HG02981 (cell line): ENCODE measurements at regions not wholly inside any gene's neighbourhood (a gene's known extent, or its start where the extent isn't known, plus 50 kb on each side); places are given as distances from the start of the nearest gene placed in this dataset.

ENCODE experiments used
- ATAC-seq: cut with Tn5 transposase; IDR thresholded peaks from one replicate; pipeline ENCODE4 v1.9.1; 2021; ENCODE audit warnings: mild to moderate bottlenecking, moderate library complexity; ENCODE audit not compliant: unreplicated experiment

- ATAC-seq: no peak
Measured at GRCh38 chr9:28163619-28164018, 590.3 kb upstream of the C9orf72 start.

GRCh38 chr9:28166179-28166578, 592.9 kb upstream of the C9orf72 start:
- no peak for ATAC-seq

- no peak for ATAC-seq
Measured at GRCh38 chr9:28177142-28177541, 603.9 kb upstream of the C9orf72 start.

- ATAC-seq: no peak
Measured at GRCh38 chr9:28177925-28178324, 604.6 kb upstream of the C9orf72 start.

GRCh38 chr9:28179893-28180292, 606.6 kb upstream of the C9orf72 start:
- no peak for ATAC-seq

GRCh38 chr9:28190981-28191380, 617.7 kb upstream of the C9orf72 start:
- ATAC-seq: no peak

GRCh38 chr9:28197653-28198052, 624.4 kb upstream of the C9orf72 start:
- ATAC-seq: no peak

GRCh38 chr9:28203036-28203435, 629.8 kb upstream of the C9orf72 start:
- ATAC-seq: no peak

- ATAC-seq: no peak
Measured at GRCh38 chr9:28206280-28206679, 633.0 kb upstream of the C9orf72 start.

GRCh38 chr9:28207657-28208056, 634.4 kb upstream of the C9orf72 start:
- no peak for ATAC-seq

- ATAC-seq: no peak
Measured at GRCh38 chr9:28209130-28209529, 635.8 kb upstream of the C9orf72 start.

- ATAC-seq: no peak
Measured at GRCh38 chr9:28212979-28213378, 639.7 kb upstream of the C9orf72 start.

- ATAC-seq: no peak
Measured at GRCh38 chr9:28215536-28216299, 642.4 kb upstream of the C9orf72 start.

- no peak for ATAC-seq
Measured at GRCh38 chr9:28232686-28233085, 659.4 kb upstream of the C9orf72 start.

GRCh38 chr9:28234133-28234893, 661.0 kb upstream of the C9orf72 start:
- ATAC-seq: no peak

- ATAC-seq: no peak
Measured at GRCh38 chr9:28234894-28235277, 661.6 kb upstream of the C9orf72 start.

GRCh38 chr9:28249424-28249823, 676.1 kb upstream of the C9orf72 start:
- ATAC-seq: no peak

GRCh38 chr9:28255174-28255573, 681.9 kb upstream of the C9orf72 start:
- no peak for ATAC-seq

- ATAC-seq: no peak
Measured at GRCh38 chr9:28260330-28260729, 687.0 kb upstream of the C9orf72 start.

- no peak for ATAC-seq
Measured at GRCh38 chr9:28264368-28264767, 691.1 kb upstream of the C9orf72 start.

GRCh38 chr9:28267351-28267750, 694.1 kb upstream of the C9orf72 start:
- no peak for ATAC-seq

GRCh38 chr9:28270156-28270555, 696.9 kb upstream of the C9orf72 start:
- no peak for ATAC-seq
